Caco-2 (cell line): ENCODE measurements at regions not wholly inside any gene's neighbourhood (a gene's known extent, or its start where the extent isn't known, plus 50 kb on each side); places are given as distances from the start of the nearest gene placed in this dataset.

ENCODE experiments used
- BruUV-seq: library from RNA; stranded (reverse); fragments of 400-500 nt; replicated peaks from 2 replicates; lab custom pipeline; 2021; lab: Mats Ljungman, UMichigan
- CTCF ChIA-PET: fragments of 300-600 bp; sonication (Branson Sonifier 250); formaldehyde crosslinking; loops from one replicate; lab custom pipeline; 2022; ENCODE audit warnings: antibody characterized with exemption; lab: Charles Lee
- POLR2A ChIA-PET: fragments of 300-600 bp; sonication (Branson Sonifier 250); formaldehyde crosslinking; loops from one replicate; lab custom pipeline; 2022; ENCODE audit warnings: antibody characterized with exemption; lab: Charles Lee
- DNase-seq, 2 experiments: peaks; one replicate each; pipeline versions ENCODE4 v3.0.0 to v3.0.0-alpha.2; 2020 to 2022
- H3K27me3 ChIP-seq: replicated peaks from 2 replicates; pipeline ENCODE4 v1.6.0; 2011; ENCODE audit warnings: low read length; ENCODE audit not compliant: control insufficient read depth, insufficient read depth
- H3K36me3 ChIP-seq: 2 replicates; pipeline ENCODE4 v1.5.1; 2011; ENCODE audit warnings: low read length; ENCODE audit not compliant: control insufficient read depth, insufficient read depth
- H3K4me1 ChIP-seq: fragments of 250-450 bp; sonication (Bioruptor Pico); 2 replicates; pipeline ENCODE4 v1.5.1; 2020; ENCODE audit warnings: mild to moderate bottlenecking
- H3K4me3 ChIP-seq: 2 replicates; pipeline ENCODE4 v1.5.1; 2011; ENCODE audit warnings: low read depth, mild to moderate bottlenecking, control low read depth, low read length
- H3K9me3 ChIP-seq: fragments of 250-450 bp; sonication (Bioruptor Pico); 2 replicates; pipeline ENCODE4 v1.5.1; 2020; ENCODE audit warnings: mild to moderate bottlenecking, moderate library complexity
- H3K27ac Mint-ChIP-seq: one replicate; pipeline ENCODE4 v1.8.0; 2022; ENCODE audit warnings: mixed read lengths; ENCODE audit not compliant: unreplicated experiment
- H3K27me3 Mint-ChIP-seq: one replicate; pipeline ENCODE4 v1.8.0; 2022; ENCODE audit warnings: mixed read lengths; ENCODE audit not compliant: insufficient read depth, unreplicated experiment
- H3K36me3 Mint-ChIP-seq: one replicate; pipeline ENCODE4 v1.8.0; 2022; ENCODE audit warnings: mild to moderate bottlenecking, mixed read lengths; ENCODE audit not compliant: insufficient read depth, unreplicated experiment
- H3K4me1 Mint-ChIP-seq: one replicate; pipeline ENCODE4 v1.8.0; 2022; ENCODE audit warnings: low read depth, mixed read lengths; ENCODE audit not compliant: unreplicated experiment
- H3K4me3 Mint-ChIP-seq: one replicate; pipeline ENCODE4 v1.8.0; 2022; ENCODE audit warnings: mild to moderate bottlenecking, moderate library complexity, mixed read lengths; ENCODE audit not compliant: unreplicated experiment
- H3K9me3 Mint-ChIP-seq: one replicate; pipeline ENCODE4 v1.8.0; 2022; ENCODE audit warnings: mixed read lengths; ENCODE audit not compliant: unreplicated experiment
- intact Hi-C: fragments of 100-400 bp; cut with micrococcal nuclease; formaldehyde crosslinking; loops from one replicate; pipeline ENCODE4 v1.10.0; 2022; ENCODE audit not compliant: unreplicated experiment
- TF ChIP-seq, protein P1 (sequence below), 2 experiments: fragments of 200-600 bp in 1 of 2; IDR thresholded peaks; 1 replicate in 1 of 2; 2 replicates in 1 of 2; pipeline versions ENCODE4 v1.5.1 to v1.8.0; 2011 to 2022; ENCODE audit warnings: antibody characterized with exemption in 1 of 2, control low read depth in 1 of 2, inconsistent platforms in 1 of 2, low read depth in 1 of 2, low read length in 1 of 2, mild to moderate bottlenecking in 1 of 2, moderate library complexity in 1 of 2; ENCODE audit not compliant: insufficient read depth in 1 of 2, severe bottlenecking in 1 of 2, unreplicated experiment in 1 of 2

DNA sequence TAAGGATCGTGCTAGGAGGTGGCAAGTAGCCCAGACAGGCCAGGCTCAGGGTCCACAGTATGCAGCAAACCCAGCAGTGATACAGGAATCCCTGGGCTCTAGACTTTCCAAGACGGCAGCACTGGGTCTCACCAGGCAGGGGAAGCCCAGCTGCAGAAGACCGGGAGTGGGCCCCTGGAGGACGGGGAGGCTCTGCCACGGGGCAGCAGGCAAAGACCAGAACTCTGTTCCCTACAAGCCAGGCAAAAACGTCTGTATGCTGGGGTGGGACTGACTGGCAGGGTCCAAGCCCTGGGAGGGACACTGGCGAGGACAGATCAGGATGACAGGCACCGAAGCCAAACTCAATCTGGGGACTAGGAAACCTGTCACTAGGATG lies 98.9 kb upstream of the SEC11C start:
- POLR2A ChIA-PET, result no interaction called here
- Mint-ChIP-seq H3K4me1 (no peaks in the 10 kb centered on the region), H3K27ac (no peak overlapping the region), H3K9me3 (peaks cover 8% of the 10 kb centered on the region), H3K36me3 (no peaks in the 10 kb centered on the region), H3K27me3 (no peaks in the 10 kb centered on the region), H3K4me3 (no peak overlapping the region)
- Histone ChIP-seq H3K27me3 (no peaks in the 10 kb centered on the region), H3K4me1 (no peaks in the 10 kb centered on the region), H3K4me3 (no peak overlapping the region), H3K36me3 (no peaks in the 10 kb centered on the region), H3K9me3 (no peaks in the 10 kb centered on the region)
- intact Hi-C loops, result no loop called here
- TF ChIP-seq, protein P1, sequence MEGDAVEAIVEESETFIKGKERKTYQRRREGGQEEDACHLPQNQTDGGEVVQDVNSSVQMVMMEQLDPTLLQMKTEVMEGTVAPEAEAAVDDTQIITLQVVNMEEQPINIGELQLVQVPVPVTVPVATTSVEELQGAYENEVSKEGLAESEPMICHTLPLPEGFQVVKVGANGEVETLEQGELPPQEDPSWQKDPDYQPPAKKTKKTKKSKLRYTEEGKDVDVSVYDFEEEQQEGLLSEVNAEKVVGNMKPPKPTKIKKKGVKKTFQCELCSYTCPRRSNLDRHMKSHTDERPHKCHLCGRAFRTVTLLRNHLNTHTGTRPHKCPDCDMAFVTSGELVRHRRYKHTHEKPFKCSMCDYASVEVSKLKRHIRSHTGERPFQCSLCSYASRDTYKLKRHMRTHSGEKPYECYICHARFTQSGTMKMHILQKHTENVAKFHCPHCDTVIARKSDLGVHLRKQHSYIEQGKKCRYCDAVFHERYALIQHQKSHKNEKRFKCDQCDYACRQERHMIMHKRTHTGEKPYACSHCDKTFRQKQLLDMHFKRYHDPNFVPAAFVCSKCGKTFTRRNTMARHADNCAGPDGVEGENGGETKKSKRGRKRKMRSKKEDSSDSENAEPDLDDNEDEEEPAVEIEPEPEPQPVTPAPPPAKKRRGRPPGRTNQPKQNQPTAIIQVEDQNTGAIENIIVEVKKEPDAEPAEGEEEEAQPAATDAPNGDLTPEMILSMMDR (IDR thresholded peaks at IDR 0.05; ENCODE audit: insufficient read depth in 1 of 2, low read depth in 1 of 2, low read length in 1 of 2, severe bottlenecking in 1 of 2, unreplicated experiment in 1 of 2), result no peak
- CTCF ChIA-PET, result interaction anchor here (0.5 to 1.0 kb wide), 2 partner anchors 41 to 258 kb away, joined by 3 to 8 read pairs; no protein-coding TSS in a partner anchor
- DNase-seq, result no peak
- no TSS peak for BruUV-seq

DNA sequence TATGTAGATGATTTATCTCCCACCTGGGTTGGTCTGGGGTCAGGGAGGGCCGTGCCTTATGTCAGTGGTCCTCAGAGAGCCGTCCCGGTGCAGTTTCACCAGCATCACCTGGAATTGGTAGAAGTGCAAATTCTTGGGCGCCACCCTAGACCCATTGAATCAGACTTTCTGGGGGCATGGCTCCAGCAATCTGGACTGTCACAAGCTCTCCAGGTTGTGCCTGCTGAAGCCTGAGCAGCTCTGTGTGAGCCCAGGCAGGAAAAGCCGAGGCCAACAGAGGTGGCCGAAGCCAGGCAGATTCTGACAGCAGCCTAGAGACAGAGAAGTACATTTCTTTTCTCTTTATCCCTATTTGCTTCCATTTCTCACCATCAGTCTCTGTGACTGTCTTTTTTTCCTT lies 98.4 kb upstream of the SEC11C start:
- no peaks in the 10 kb centered on the region for H3K36me3 ChIP-seq
- no peaks in the 10 kb centered on the region for H3K27me3 Mint-ChIP-seq
- no peaks in the 10 kb centered on the region for H3K36me3 Mint-ChIP-seq
- ChIA-PET POLR2A (no interaction called here), CTCF (no interaction called here)
- no peak overlapping the region for H3K4me3 Mint-ChIP-seq
- no peaks in the 10 kb centered on the region for H3K9me3 ChIP-seq
- TF ChIP-seq, protein P1 (IDR thresholded peaks at IDR 0.05; ENCODE audit: insufficient read depth in 1 of 2, low read depth in 1 of 2, low read length in 1 of 2, severe bottlenecking in 1 of 2, unreplicated experiment in 1 of 2), result no peak
- H3K9me3 Mint-ChIP-seq, result peaks cover 8% of the 10 kb centered on the region
- BruUV-seq, result no TSS peak
- intact Hi-C loops, result no loop called here
- no peak overlapping the region for H3K27ac Mint-ChIP-seq
- H3K4me1 Mint-ChIP-seq, result no peaks in the 10 kb centered on the region
- no peaks in the 10 kb centered on the region for H3K4me1 ChIP-seq
- no peaks in the 10 kb centered on the region for H3K27me3 ChIP-seq
- no peak overlapping the region for H3K4me3 ChIP-seq
- DNase-seq, result no peak

DNA sequence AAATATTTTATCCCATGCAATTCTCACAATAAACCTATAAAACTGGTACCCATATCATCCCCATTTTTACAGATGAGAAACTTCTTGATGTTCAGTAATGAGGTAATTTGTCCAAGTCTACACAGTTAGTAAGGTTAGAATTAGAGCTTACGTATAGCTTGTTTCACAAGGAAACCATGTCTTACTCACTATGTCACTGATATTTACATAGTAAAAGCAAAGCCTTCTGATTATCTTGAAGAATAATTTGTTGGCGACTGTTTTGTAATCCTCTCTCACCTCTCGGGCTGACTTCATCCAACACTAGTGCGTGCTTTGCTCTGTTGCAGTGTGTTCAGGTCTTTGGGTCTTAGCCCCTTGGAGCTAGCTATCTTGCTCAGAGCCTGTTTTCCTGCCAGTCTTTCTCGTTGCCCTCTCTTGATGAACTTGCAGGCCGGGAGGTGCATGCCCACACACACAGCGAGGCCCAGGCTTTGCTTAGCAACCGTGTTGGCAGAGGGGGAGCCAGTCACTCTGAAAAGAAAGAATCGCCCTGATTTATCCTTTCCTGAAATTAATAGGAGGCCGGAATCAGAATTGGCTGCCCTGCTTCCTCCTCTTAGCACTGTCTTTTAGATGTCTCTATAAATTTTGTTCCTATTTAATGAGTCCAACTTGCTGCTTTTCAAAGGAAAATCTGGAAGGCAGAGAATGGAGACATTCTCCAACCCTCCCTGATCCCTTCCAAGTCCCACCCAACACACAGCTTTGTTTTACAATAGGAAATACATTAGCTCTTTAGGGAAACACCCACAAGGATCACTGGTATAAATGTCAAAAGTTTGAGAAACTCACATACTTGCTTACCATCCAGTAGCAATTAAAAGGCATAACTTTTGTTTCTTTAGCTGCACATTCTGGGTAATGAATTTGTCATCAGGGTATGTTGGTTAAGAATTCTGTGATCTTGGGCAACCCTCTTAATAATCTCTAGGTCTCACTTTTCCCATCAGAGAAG lies 97.6 kb upstream of the SEC11C start:
- H3K36me3 ChIP-seq, result no peaks in the 10 kb centered on the region
- CTCF ChIA-PET, result no interaction called here
- DNase-seq, result no peak
- intact Hi-C loops, result no loop called here
- H3K4me1 Mint-ChIP-seq, result no peaks in the 10 kb centered on the region
- H3K4me3 Mint-ChIP-seq, result no peak overlapping the region
- TF ChIP-seq, protein P1 (IDR thresholded peaks at IDR 0.05; ENCODE audit: insufficient read depth in 1 of 2, low read depth in 1 of 2, low read length in 1 of 2, severe bottlenecking in 1 of 2, unreplicated experiment in 1 of 2), result no peak
- no TSS peak for BruUV-seq
- no peaks in the 10 kb centered on the region for H3K9me3 ChIP-seq
- no peaks in the 10 kb centered on the region for H3K27me3 ChIP-seq
- no peak overlapping the region for H3K4me3 ChIP-seq
- no peak overlapping the region for H3K27ac Mint-ChIP-seq
- POLR2A ChIA-PET, result no interaction called here
- peaks cover 8% of the 10 kb centered on the region for H3K9me3 Mint-ChIP-seq
- no peaks in the 10 kb centered on the region for H3K4me1 ChIP-seq
- no peaks in the 10 kb centered on the region for H3K36me3 Mint-ChIP-seq
- no peaks in the 10 kb centered on the region for H3K27me3 Mint-ChIP-seq
